HG03565 (cell line): ENCODE measurements at regions not wholly inside any gene's neighbourhood (a gene's known extent, or its start where the extent isn't known, plus 50 kb on each side); places are given as distances from the start of the nearest gene placed in this dataset.
"Not testable (repeated sequence)": the region's sequence is repeated elsewhere in the genome, so short reads cannot be mapped to it uniquely, and the experiment has no call there.

Experiments used
- ATAC-seq: cut with Tn5 transposase; IDR thresholded peaks from one replicate; pipeline ENCODE4 v1.9.1; 2021; ENCODE audit warnings: mild to moderate bottlenecking, moderate library complexity; ENCODE audit not compliant: unreplicated experiment

- ATAC-seq, result peak; percentile 63
Observed at GRCh38 chr21:24420689-24421088, 1186.6 kb downstream of the MRPL39 start.

DNA sequence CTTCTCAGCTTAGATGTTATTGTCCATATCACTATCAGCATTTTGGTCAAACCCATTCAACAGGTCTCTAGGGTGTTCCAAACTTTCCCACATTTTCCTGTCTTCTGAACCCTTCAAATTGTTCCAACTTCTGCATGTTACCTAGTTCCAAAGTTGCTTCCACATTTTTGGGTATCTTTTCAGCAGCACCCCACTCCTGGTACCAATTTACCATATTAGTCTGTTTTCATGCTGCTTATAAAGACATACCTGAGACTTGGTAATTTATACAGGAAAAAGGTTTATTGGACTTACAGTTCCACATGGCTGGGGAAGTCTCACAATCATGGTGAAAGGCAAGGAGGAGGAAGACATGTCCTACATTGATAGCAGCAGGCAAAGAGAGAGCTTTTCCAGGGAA is 1187.6 kb downstream of the MRPL39 start:
- ATAC-seq, result not testable (repeated sequence)

DNA sequence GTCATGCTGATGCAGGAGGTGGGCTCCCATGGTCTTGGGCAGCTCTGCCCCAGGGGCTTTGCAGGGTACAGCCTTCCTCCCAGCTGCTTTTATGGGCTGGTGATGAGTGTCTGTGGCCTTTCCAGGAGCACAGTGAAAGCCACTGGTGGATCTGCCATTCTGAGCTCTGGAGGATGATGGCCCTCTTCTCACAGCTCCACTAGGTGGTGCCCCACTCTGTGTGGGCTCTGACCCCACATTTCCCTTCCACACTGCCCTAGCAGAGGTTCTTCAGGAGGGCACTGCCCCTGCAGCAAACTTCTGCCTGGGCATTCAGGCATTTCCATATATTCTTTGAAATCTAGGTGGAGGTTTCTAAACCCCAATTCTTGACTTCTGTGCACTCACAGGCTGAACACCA is 1188.6 kb downstream of the MRPL39 start:
- no peak for ATAC-seq

GRCh38 chr21:24411429-24411828 is 1195.9 kb downstream of the MRPL39 start:
- ATAC-seq, result no peak

GRCh38 chr21:24403221-24403620 is 1204.1 kb downstream of the MRPL39 start:
- ATAC-seq, result no peak

DNA sequence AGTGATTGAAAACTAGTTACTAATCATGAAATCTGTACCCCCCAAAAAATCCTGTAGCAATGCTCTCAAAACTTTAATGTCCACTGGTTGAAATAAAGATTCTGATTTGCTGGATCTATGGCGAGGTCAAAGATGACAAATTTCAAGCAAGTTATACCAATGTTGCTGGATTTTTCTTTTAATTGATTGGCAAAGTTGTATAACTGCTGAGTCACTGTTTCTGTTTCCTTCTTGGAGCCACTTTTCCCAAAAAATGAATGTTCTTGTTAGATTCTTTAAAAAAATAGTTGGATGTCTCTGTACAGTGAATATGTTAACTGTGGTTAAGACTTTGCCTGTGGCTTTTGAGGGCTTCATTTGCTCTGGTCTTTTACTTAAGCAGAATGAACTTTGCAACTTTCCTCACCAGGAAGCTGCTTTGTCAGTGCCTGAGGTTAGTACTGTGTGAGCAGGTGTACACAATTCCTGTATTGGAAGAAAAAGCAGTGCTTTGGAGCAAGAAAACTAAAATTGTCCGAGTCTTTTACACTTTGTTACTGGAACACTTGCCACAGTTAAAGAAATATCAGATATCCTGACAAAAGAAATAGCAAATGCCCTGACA is 1211.9 kb downstream of the MRPL39 start:
- no peak for ATAC-seq

GRCh38 chr21:24375201-24375600 is 1232.1 kb downstream of the MRPL39 start:
- ATAC-seq, result peak; percentile 82

DNA sequence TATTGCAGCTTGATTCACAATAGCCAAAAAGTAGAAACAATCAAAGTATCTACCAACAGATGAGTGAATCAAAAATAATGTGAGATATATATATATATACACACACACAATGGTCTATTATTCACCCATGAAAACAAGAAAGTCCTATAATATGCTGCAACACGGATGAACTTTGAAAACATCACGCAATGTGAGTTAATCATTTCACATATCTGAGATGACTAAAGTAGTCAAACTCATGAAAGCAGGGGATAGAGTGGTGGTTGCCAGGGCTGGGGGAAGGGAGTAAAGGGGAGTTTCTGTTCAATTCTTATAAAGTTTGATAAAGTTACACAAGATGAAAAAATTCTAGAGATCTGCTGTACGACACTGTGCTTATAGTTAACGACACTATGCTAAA is 1234.8 kb downstream of the MRPL39 start:
- ATAC-seq, result no peak

DNA sequence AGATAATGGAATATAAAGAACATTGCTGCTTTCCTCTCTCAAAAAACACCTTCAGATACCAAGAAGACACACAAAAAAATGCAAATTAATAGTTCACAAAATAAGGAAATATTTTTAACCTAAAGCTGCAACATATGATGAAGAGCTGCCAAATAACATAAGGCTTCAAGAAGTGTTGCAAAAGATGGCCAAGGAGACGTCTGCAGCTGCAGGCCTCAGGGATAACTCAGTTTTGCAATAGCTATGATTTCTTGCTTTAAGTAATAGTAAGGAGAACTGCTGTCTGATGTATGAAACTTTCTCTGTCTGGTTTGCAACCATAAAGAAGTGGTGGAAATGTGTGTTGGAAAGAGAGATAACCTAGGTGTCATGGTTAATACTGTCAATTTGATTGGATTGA is 1237.5 kb downstream of the MRPL39 start:
- ATAC-seq, result no peak

GRCh38 chr21:24369278-24369677 is 1238.0 kb downstream of the MRPL39 start:
- ATAC-seq, result no peak

- no peak for ATAC-seq
Observed at GRCh38 chr21:24367936-24368335, 1239.3 kb downstream of the MRPL39 start.

DNA sequence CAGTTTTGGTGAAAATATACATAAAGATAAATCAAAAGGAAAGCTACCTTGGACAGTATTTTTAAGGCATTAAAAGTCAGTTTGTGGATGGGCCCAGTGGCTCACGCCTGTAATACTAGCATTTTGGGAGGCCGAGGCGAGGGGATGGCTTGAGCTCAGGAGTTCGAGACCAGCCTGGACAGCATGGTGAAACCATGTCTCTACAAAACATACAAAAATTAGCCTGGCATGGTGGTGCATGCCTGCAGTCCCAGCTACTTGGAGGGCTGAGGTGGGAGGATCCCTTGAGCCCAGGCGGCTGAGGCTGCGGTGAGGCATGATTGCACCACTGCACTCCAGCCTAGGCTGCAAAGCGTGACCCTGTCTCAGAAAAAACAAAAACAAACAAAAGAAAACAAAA is 1253.8 kb downstream of the MRPL39 start:
- no peak for ATAC-seq

DNA sequence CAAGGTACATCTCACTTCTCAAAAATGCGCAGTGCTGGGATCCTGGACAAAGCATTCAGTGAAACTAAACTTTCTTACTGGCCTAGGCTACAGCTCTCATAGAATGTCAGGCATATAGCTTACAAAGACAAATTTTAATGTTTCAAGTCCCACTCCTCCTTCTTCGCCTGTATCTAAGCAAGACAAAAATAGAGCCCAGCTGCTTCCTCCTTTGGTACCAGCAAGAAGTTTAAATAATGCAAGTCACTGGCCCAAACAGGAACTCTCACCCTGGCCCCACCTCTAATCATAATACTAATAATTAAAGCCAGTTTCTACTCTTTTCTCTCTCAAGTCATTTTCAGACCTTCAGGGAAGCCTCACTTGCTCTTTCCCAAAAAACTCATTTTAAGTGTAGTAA is 1267.9 kb downstream of the MRPL39 start:
- ATAC-seq, result no peak

GRCh38 chr21:24336491-24336890 is 1270.8 kb downstream of the MRPL39 start:
- no peak for ATAC-seq

DNA sequence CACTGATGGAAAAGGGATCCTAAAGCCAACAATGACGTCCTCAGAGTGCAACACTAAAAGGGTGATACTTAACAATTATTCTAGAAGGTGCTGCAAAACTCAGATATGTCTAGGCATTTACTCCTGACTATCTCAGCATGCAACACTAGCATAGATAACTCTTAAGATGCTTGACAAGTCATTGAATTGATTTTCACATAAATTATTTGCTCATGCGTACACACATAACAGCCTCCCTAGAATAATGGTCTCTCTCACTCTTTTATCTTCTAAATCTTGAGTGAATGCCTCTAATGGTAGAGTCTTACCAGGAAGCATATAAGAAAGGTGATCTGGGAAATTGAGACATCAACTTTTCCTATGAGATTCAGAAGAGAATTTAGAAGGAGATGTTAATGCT is 1283.7 kb downstream of the MRPL39 start:
- ATAC-seq, result no peak

- no peak for ATAC-seq
Observed at GRCh38 chr21:24316277-24316922, 1290.9 kb downstream of the MRPL39 start.

DNA sequence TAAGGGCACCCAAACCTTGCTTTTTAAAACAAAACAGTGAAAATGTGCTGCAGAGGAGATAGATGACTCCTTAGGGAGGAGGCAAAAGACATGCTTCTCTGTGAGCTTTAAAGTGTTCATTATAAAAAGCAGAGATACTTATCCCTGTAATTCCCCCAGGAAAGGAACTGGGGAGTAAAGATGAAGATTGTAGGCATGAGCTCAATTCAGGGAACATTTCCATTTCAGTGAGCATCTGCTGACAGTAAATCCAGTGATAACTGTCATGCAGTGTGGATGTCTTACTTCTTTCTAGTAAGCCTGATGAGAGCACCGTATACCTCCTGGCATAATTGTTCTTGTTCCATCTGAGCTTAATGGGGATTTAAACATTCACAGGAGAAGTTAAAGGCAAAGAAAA is 1296.5 kb downstream of the MRPL39 start:
- no peak for ATAC-seq

DNA sequence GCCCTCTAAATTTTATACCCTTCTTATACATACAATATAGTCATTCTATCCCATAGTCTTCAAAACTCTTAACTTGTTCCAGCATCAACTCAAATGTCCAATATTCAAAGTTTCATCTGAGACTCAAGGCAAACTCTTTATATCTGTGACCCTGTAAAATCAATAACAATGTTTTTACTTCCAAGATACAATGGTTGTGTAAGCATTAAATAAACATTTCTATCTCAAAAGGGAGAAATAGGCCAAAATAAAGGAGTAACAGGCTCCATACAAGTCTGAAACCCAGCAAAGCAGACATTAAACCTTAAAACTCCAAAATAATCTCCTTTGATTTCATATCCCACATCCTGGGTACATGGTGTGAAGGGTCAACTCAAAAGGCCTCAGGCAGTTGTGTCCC is 1299.1 kb downstream of the MRPL39 start:
- ATAC-seq, result no peak

DNA sequence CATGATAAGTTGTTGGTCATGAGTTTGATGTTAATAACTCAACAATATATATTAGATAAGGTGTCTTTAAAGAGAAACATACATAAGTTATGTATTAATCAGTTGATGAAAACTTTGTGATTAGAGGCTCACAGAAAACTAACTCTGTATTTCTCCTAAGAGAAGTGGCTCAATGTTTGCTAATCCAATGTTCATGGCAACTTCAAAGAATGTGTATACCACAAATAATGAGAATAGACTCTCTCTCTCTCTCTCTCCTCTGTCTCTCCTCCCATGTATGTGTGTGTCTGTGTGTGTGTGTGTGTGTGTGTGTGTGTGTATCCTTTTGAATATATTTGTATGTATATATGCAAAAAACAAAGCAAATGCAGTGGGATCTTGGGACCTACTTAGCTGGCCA is 1304.9 kb downstream of the MRPL39 start:
- no peak for ATAC-seq

DNA sequence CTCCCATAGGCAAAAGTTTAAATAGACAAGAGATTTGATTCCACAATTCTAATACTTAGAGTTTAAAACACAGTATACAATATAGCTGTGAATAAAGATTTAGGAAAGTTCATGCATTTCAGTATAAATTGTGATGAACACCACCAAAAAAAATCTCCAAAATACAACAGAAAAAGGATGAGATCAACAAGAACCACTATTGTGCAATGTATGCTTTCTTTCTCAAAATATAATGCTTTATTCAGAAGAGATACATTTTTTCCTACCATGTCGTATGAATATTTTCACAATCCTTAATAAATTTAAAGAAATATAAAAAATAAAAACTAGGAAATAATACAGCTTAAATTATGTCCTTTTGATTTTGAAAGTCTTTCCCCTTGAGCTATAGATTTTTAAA is 1309.2 kb downstream of the MRPL39 start:
- no peak for ATAC-seq

GRCh38 chr21:24294171-24294570 is 1313.1 kb downstream of the MRPL39 start:
- no peak for ATAC-seq

- peak; percentile 56 for ATAC-seq
Observed at GRCh38 chr21:24290151-24290833, 1317.0 kb downstream of the MRPL39 start.
